ENCODE measurements at regions not wholly inside any gene's neighbourhood (a gene's known extent, or its start where the extent isn't known, plus 50 kb on each side); places are given as distances from the start of the nearest gene placed in this dataset.
A peak's percentile ranks its signal among the peaks of the same experiment; 100 is the strongest.
"Not testable (repeated sequence)": the region's sequence is repeated elsewhere in the genome, so short reads cannot be mapped to it uniquely, and the experiment has no call there.

DNA sequence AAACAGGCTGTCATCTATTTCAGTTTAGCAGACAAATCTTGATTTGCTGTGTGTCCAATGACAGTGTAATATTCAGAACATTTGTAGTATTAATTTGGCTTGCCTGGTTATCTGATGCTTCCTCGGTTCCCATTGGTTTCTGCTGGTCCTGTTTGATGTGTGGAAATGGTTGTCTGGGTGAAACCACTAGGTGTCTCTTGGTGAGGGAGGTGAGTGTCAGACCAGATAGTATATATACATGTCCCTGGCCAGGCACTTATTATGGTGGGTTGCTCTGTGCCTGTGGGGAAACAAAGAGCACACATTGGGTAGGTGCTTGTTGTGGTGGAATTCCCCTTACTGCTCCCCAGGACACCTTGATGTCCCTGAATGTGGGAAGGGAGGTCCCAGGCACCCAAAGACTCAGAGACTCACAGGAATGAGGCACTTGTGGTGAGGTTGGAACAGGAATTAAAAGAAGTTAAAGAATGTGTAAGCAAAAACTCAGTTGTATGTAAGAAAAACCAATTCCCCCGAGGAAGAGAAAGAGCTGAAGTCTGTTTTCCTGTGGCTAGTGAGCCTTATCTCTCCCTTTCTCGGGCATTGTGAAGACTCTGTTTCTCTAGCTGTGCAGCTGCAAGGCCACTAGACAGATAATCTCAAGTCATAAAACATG, 1519.1 kb downstream of the BRINP3 start:
- DNase-seq = no peak

- DNase-seq = no peak
These were observed 1490.8 kb downstream of the BRINP3 start for GRCh38 chr1:188986745-188987417.

DNA sequence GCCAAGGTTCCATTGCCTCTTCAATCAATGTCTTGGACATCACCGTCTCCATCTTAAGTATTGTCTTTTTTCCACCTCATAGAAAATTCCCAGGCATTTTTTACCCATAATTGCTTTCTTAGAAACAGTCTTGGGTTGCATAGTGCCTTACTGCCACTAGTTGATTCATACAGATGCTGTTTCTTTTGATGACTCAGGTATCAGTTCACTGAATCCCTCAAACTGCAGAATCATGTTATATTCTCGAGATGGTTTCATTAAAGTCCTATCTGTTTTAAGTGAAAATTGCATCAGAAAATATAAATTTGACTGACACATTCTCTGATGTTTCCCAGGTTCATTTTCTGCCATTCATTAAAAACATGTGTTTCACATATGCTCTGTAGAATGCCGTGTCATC, 1489.1 kb downstream of the BRINP3 start:
- DNase-seq = peak; percentile 0

DNA sequence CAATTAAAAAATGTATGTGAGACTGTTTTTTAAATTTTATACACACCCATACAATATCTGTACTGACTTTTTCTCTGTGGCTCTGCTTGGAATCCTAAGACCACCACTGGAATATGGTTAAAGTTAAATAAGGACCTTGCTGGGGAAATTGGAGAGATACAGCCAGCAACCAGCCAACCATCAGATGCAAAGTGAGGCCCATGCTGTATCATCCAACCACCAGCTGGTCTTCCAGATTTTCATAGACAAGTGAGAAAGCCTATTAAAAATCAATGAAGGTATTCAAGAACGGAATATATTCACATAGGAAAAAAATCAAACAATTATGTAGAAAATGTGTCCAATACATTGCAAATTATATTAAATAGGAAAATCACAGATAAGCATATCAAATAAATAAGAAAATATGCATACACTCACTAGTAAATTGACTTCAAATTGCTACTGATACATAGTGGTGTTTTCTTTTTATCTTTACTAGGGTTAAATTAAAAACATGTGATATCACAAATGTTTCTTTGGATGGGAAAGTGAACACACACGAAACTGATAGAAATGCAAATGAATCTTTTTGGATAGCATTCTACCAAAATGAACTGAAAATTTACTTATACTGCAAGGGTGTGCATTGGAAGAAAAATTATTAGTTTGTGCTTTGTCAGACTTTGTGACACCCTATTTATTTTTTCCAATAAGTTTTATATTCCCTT, 1486.3 kb downstream of the BRINP3 start:
- DNase-seq = no peak

- no peak for DNase-seq
These were observed 1469.8 kb downstream of the BRINP3 start for GRCh38 chr1:189007824-189008223.

DNA sequence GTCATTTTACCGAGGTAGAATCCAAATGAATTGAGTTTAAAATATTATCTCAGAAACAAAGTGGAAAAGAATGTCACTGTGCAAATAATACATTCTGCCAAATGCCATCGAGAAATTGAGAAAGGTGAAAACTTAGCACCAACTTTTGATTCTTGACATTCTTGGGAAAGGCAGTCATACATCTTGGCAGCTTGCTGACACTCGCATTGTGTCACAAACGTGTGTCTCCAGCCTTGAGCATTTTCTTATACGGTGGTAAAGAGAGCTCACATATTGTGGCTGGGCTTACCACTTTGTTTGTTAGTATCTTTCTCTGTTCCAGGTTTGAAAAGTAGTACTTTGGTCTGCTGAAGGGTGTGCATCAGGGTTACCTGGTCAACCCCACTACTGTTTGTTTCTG, 1456.1 kb downstream of the BRINP3 start:
- no peak for DNase-seq

DNA sequence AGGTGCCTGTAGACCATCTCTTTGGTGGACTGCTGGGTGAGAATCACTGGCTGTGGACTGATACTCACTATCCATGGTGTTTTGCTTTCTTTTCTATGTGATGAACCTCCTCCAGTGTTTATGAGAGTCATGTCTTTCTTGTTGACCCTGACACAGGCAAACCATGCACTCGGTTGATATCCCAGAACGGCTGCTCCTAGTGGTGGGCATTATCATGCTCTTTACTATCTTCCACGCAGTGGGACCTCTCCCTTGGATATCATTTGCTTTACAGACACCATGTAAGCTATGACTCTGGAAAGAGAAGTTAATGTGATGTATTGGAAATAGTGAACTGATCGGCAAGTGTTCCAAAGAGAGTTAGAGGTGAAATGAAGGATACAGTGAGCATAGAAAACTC, 1455.6 kb downstream of the BRINP3 start:
- DNase-seq = no peak

DNA sequence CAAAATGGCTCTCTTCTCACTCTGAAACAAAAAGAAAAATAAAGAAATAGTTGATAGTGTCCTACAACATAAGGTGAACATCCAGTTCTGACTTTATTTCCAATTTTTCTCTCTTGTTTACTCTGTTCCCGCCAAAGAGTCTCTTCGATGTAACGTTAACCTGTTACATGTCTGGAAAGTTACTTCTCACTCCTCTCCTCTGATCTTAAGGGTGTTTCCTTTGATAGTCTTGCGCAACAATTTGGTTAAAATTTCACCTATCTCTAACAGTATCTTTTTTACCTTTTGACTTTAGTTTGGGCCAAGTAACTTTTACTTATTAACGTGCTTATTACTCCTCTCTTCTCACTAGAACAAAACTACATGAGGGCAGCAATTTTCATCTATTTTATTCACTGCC, 1450.2 kb downstream of the BRINP3 start:
- no peak for DNase-seq

DNA sequence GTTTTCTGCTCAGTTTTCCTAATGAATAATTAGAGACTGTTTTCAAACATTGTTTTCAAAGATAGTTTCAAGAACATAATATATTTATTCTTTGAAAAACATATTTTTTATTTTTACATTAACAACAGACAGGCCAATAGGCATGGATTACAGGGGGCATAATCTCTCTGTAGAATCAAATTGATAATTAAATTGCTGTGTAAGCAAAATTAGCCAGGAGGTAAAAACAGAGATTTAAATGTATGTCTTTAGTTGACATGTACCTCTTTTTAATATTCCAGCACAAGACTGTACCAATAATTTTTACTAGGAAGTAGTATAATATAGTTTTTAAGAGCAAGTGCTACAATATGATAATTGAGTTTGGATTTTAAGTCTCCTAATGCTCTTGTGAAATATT, 1444.5 kb downstream of the BRINP3 start:
- DNase-seq = no peak

DNA sequence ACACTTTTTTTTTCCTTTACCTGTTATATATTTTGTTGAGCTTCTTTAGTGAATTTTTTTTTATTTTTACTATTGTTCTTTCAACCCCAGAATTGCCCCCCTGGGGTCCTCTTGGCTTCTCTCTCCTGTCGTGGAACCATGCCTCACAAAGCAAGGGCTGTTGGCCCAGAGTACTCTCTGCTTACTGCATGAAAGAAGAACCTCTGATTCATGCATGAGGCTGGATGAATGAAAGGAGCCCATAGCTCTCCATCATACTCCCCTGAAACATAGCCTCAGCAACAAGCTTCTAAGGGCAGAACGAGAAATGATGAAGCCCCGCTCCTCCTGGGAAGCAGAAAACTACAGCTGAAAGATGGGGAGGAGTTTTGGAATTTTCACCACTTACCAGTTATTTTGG, 1441.0 kb downstream of the BRINP3 start:
- no peak for DNase-seq

- no peak for DNase-seq
These were observed 1431.5 kb downstream of the BRINP3 start for GRCh38 chr1:189046127-189046526.

DNA sequence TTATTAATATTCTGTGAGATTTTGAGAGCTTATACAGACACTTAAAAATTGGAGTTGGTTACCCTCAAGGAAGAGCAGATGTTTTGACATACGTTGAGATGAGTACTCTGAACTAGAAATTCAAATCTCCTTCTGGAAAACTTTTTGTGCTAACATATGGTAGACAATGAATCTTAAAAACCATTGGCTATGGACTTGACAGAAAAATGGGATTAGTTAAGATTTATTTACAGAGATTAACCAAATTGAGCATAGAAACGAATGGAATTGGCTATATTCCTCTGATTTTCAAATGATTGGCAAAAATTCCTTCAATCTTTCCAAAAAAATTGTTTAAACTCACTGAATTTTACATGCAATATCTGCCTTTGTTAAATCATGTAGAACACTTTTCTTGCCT, 1392.9 kb downstream of the BRINP3 start:
- DNase-seq = no peak

DNA sequence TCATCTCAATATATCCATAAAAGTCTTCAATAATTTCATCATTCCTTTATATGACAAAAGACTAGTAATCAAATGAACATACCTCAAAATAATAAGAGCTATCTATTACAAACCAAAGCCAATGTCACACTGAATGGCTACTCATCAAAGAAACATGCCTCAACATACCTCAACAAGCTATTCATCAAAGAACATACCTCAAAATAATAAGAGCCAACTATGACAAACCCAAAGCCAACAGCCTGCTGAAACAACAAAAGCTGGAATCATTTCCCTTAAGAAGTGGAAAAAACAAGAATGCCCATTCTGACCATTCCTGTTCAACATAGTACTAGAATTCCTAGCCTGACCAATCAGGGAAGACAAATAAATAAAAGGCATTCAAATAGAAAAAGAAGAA, 1373.7 kb downstream of the BRINP3 start:
- DNase-seq = peak; percentile 1

GRCh38 chr1:189117072-189117770, 1360.4 kb downstream of the BRINP3 start:
- no peak for DNase-seq

DNA sequence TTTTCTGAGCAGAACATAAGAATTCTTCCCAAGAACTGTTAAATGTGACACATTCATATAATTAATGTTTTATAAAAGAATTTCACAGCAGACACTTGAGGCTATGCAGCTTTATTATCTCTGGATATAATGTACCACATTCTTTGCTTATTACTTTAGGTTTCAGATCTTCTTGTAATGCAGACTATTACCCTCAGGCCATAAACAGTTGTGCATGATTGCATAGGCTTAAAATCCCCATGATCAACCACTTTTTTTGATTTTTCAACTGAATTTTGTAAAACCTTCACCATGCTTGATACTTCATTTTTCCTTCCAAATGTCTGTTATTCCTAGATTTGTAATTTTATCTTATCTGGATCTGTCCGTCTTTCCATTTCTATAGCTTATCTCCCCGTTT, 1355.7 kb downstream of the BRINP3 start:
- no peak for DNase-seq

GRCh38 chr1:189125694-189126093, 1352.0 kb downstream of the BRINP3 start:
- no peak for DNase-seq

GRCh38 chr1:189131576-189131975, 1346.1 kb downstream of the BRINP3 start:
- DNase-seq = no peak

DNA sequence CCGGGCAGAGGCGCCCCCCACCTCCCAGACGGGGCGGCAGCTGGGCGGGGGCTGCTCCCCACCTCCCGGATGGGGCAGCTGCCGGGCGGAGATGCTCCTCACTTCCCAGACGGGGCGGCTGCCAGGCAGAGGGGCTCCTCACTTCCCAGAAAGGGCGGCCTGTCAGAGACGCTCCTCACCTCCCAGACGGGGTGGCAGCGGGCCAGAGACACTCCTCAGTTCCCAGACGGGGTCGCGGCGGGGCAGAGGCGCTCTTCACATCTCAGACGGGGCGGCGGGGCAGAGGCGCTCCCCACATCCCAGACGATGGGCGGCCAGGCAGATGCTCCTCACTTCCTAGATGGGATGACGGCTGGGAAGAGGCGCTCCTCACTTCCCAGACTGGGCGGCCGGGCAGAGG, 1337.9 kb downstream of the BRINP3 start:
- DNase-seq = not testable (repeated sequence)

GRCh38 chr1:189141056-189141455, 1336.6 kb downstream of the BRINP3 start:
- DNase-seq = no peak

- DNase-seq = no peak
These were observed 1327.9 kb downstream of the BRINP3 start for GRCh38 chr1:189149547-189150375.

DNA sequence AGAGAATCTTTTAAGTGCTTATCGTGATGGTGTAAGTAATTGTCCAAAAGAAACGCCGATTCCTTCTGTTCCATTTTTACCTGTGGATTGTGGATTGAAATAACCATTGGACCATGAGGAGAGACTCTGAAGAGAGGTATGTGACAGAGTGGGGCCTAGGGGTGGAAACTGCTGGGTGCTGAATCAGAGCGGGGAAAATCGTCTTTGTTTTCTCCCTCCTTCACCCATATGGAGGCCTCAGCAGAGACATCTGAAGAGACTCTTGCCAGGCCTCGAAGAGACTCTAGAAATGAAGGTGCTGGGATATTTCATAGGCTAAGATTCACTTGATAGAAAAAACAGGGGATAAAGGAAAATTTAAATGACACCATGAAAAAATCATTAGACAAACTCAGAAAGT, 1327.0 kb downstream of the BRINP3 start:
- no peak for DNase-seq

DNA sequence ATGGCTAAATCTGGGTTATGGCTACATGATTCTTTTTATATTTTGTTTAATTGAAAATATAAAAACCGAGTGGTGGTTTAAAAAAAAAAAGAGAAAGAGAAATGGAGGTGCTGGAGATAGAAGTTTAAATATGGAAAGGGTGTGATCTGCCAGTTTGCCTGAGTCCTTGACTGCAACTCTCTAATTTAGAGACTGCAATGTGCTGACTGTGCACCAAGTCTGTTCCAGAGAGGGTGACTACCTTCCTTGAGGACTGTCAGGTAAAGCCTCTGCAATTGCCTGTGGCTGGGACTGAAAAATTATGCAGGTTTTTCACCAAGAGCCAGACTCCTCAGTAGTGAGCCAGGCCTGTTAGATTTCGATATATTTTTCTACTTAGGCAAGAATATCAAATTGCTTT, 1326.3 kb downstream of the BRINP3 start:
- DNase-seq = no peak

DNA sequence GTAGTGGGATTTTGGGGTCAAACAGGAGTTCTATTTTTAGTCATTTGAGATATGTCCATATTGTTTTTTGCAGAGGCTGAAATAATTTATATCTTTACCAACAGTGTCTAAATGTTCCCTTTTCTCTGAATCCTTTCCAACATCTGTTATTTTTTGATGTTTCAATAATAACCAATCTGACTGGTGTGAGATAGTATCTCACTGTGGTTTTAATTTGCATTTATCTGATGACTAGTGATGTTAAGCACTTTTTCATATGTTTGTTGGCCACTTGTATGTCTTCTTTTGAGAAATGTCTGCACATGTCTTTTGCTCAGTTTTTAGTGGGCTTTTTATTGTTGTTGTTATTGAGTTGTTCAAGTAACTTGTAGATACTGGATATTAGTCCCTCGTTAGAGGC, 1325.0 kb downstream of the BRINP3 start:
- no peak for DNase-seq
